ENCODE measurements at regions not wholly inside any gene's neighbourhood (a gene's known extent, or its start where the extent isn't known, plus 50 kb on each side); places are given as distances from the start of the nearest gene placed in this dataset.

- peak; percentile 78 for TF ChIP-seq GATA2 (IDR thresholded peaks at IDR 0.05; ENCODE audit: low read depth, low read length)
- TF ChIP-seq GATA3 (IDR thresholded peaks at IDR 0.05; ENCODE audit: low read depth, low read length) = peak; percentile 70
These were observed 80.4 kb upstream of the GARIN1A start for GRCh38 chr7:128591705-128592104.
